Fibroblast of lung (primary cell): ENCODE measurements at regions not wholly inside any gene's neighbourhood (a gene's known extent, or its start where the extent isn't known, plus 50 kb on each side); places are given as distances from the start of the nearest gene placed in this dataset.

ENCODE experiments used
- DNase-seq, 2 donors: peaks; one replicate each; pipeline versions ENCODE4 v3.0.0 to v3.0.0-alpha.2; 2010; ENCODE audit warnings: low read depth in 2 of 2
- H2AFZ ChIP-seq: 2 replicates; pipeline ENCODE4 v1.5.1; 2012; ENCODE audit warnings: low read length, control low read depth, inconsistent platforms
- H3K27ac ChIP-seq: 2 replicates; pipeline ENCODE4 v1.5.1; 2011; ENCODE audit warnings: low read length, control low read depth; ENCODE audit not compliant: insufficient read depth
- H3K27me3 ChIP-seq: 2 replicates; pipeline ENCODE4 v1.5.1; 2011; ENCODE audit warnings: mild to moderate bottlenecking, low read length; ENCODE audit not compliant: control insufficient read depth, insufficient read depth
- H3K36me3 ChIP-seq: 2 replicates; pipeline ENCODE4 v1.5.1; 2011; ENCODE audit warnings: low read length; ENCODE audit not compliant: control insufficient read depth, insufficient read depth
- H3K4me1 ChIP-seq: 2 replicates; pipeline ENCODE4 v1.5.1; 2011; ENCODE audit warnings: low read length; ENCODE audit not compliant: control insufficient read depth, insufficient read depth; ENCODE audit errors: extremely low read depth
- H3K4me2 ChIP-seq: 2 replicates; pipeline ENCODE4 v1.5.1; 2011; ENCODE audit warnings: low read length, control low read depth; ENCODE audit not compliant: insufficient read depth; ENCODE audit errors: extremely low read depth
- H3K4me3 ChIP-seq, 4 experiments: fragments of 200-600 bp in 1 of 4; sonication (generic) in 1 of 4; replicated peaks in 1 of 4; 2 replicates each; pipeline ENCODE4 v1.5.1; 2011 to 2016; ENCODE audit warnings: low read length in 4 of 4, low read depth in 3 of 4, mild to moderate bottlenecking in 3 of 4, control low read depth in 2 of 4, inconsistent platforms in 1 of 4, mixed read lengths in 1 of 4; ENCODE audit not compliant: insufficient read depth in 1 of 4; ENCODE audit errors: control extremely low read depth in 1 of 4
- H3K79me2 ChIP-seq: 2 replicates; pipeline ENCODE4 v1.5.1; 2012; ENCODE audit warnings: mild to moderate bottlenecking, low read length, inconsistent platforms; ENCODE audit not compliant: control insufficient read depth, insufficient read depth
- H3K9ac ChIP-seq: 2 replicates; pipeline ENCODE4 v1.5.1; 2011; ENCODE audit warnings: mild to moderate bottlenecking, low read length, control low read depth; ENCODE audit not compliant: insufficient read depth
- H3K9me3 ChIP-seq: 2 replicates; pipeline ENCODE4 v1.5.1; 2012; ENCODE audit warnings: low read depth, low read length; ENCODE audit not compliant: control insufficient read depth, insufficient read depth
- H4K20me1 ChIP-seq: 2 replicates; pipeline ENCODE4 v1.5.1; 2011; ENCODE audit warnings: low read length; ENCODE audit not compliant: control insufficient read depth, insufficient read depth; ENCODE audit errors: extremely low read depth
- EZH2 ChIP-seq: IDR thresholded peaks from 2 replicates; pipeline ENCODE4 v1.5.1; 2012; ENCODE audit warnings: low read length, control low read depth, mild to moderate bottlenecking; ENCODE audit errors: missing control alignments
- TF ChIP-seq, protein P1 (sequence below), 2 donors: IDR thresholded peaks in 1 of 2; conservative IDR thresholded peaks in 1 of 2; 1 replicate in 1 of 2; 2 replicates in 1 of 2; pipeline ENCODE4 v1.5.1; 2011 to 2012; ENCODE audit warnings: low read length in 2 of 2, control low read depth in 1 of 2, inconsistent platforms in 1 of 2, low read depth in 1 of 2, mild to moderate bottlenecking in 1 of 2

DNA sequence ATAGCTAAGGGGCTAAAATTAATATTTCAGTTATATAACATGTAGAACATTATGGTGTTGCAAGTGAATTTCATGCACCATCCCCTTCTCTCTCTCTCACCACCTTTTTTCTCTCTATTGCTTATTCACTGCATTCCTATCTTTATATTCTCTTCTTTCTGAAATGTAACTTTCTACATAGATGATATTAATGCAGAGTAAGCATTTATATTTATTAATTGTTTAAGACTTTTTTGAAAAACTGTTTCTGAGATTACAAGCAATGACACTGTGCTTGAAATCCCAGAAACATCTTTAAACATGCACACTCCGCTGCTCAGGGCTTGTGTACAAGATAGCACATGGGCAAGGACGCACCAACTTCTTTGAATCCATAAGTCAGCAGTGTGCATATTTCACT, 567.7 kb upstream of the SGCD start:
- H4K20me1 ChIP-seq, result no peaks in the 10 kb centered on the region

DNA sequence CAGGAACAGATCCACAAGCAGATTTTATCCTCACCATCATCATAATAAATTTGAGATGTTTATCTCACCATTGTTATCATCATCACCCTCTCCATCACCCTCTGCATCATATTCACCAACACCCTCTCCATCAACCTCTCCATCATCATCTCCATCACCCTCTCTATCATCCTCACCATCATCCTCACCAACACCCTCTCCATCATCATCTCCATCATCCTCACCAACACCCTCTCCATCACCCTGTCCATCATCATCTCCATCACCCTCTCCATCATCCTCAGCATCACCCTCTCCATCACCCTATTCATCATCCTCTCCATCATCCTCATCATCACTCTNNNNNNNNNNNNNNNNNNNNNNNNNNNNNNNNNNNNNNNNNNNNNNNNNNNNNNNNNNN, 567.0 kb upstream of the SGCD start:
- no peak overlapping the region for H3K9ac ChIP-seq
- no peaks in the 10 kb centered on the region for H3K9me3 ChIP-seq
- no peak overlapping the region for H2AFZ ChIP-seq
- no peaks in the 10 kb centered on the region for H3K36me3 ChIP-seq
- H3K79me2 ChIP-seq, result no peaks in the 10 kb centered on the region
- H3K4me1 ChIP-seq, result no peaks in the 10 kb centered on the region
- DNase-seq, result no peak
- no peaks in the 10 kb centered on the region for H4K20me1 ChIP-seq
- no peak overlapping the region for H3K4me3 ChIP-seq
- no peak overlapping the region for H3K4me2 ChIP-seq
- H3K27ac ChIP-seq, result no peak overlapping the region
- TF ChIP-seq, protein P1, sequence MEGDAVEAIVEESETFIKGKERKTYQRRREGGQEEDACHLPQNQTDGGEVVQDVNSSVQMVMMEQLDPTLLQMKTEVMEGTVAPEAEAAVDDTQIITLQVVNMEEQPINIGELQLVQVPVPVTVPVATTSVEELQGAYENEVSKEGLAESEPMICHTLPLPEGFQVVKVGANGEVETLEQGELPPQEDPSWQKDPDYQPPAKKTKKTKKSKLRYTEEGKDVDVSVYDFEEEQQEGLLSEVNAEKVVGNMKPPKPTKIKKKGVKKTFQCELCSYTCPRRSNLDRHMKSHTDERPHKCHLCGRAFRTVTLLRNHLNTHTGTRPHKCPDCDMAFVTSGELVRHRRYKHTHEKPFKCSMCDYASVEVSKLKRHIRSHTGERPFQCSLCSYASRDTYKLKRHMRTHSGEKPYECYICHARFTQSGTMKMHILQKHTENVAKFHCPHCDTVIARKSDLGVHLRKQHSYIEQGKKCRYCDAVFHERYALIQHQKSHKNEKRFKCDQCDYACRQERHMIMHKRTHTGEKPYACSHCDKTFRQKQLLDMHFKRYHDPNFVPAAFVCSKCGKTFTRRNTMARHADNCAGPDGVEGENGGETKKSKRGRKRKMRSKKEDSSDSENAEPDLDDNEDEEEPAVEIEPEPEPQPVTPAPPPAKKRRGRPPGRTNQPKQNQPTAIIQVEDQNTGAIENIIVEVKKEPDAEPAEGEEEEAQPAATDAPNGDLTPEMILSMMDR (conservative IDR thresholded peaks at IDR 0.05 in 1 of 2, IDR thresholded peaks at IDR 0.05 in 1 of 2; ENCODE audit: low read depth in 1 of 2, low read length in 2 of 2), result no peak
- no peak for TF ChIP-seq EZH2
- no peaks in the 10 kb centered on the region for H3K27me3 ChIP-seq

More for the DNA sequence above, 567.7 kb upstream of the SGCD start:
- Histone ChIP-seq H3K9me3 (no peaks in the 10 kb centered on the region), H3K4me3 (no peak overlapping the region), H3K79me2 (no peaks in the 10 kb centered on the region), H3K27me3 (no peaks in the 10 kb centered on the region), H3K27ac (no peak overlapping the region), H3K4me2 (no peak overlapping the region), H2AFZ (no peak overlapping the region), H3K36me3 (no peaks in the 10 kb centered on the region), H3K9ac (no peak overlapping the region), H3K4me1 (no peaks in the 10 kb centered on the region)
- TF ChIP-seq, protein P1 (conservative IDR thresholded peaks at IDR 0.05 in 1 of 2, IDR thresholded peaks at IDR 0.05 in 1 of 2; ENCODE audit: low read depth in 1 of 2, low read length in 2 of 2), result no peak
- TF ChIP-seq EZH2, result no peak
- no peak for DNase-seq

DNA sequence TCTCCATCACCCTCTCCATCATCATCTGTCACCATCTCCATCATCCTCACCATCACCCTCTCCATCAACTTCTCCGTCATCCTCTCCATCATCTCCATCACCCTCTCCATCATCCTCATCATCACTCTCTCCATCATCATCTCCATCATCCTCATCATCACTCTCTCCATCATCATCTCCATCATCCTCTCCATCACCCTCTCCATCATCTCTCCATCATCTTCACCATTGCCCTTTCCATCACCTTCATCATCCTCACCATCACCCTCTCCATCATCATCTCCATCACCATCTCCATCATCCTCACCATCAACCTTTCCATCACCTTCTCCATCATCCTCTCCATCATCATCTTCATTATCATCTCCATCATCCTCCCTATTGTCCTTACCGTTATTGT, 565.5 kb upstream of the SGCD start:
- Histone ChIP-seq H3K4me2 (no peak overlapping the region), H3K9ac (no peak overlapping the region), H2AFZ (no peak overlapping the region), H3K27ac (no peak overlapping the region), H3K9me3 (no peaks in the 10 kb centered on the region), H3K36me3 (no peaks in the 10 kb centered on the region), H3K4me1 (no peaks in the 10 kb centered on the region), H3K27me3 (no peaks in the 10 kb centered on the region), H4K20me1 (no peaks in the 10 kb centered on the region), H3K79me2 (no peaks in the 10 kb centered on the region), H3K4me3 (no peak overlapping the region)
- no peak for TF ChIP-seq EZH2
- TF ChIP-seq, protein P1 (conservative IDR thresholded peaks at IDR 0.05 in 1 of 2, IDR thresholded peaks at IDR 0.05 in 1 of 2; ENCODE audit: low read depth in 1 of 2, low read length in 2 of 2), result no peak
- no peak for DNase-seq
